ENCODE measurements at regions not wholly inside any gene's neighbourhood (a gene's known extent, or its start where the extent isn't known, plus 50 kb on each side); places are given as distances from the start of the nearest gene placed in this dataset.

GRCh38 chr6:128725271-128726233 is 157.4 kb upstream of the LAMA2 start:
- TF ChIP-seq, protein P1, sequence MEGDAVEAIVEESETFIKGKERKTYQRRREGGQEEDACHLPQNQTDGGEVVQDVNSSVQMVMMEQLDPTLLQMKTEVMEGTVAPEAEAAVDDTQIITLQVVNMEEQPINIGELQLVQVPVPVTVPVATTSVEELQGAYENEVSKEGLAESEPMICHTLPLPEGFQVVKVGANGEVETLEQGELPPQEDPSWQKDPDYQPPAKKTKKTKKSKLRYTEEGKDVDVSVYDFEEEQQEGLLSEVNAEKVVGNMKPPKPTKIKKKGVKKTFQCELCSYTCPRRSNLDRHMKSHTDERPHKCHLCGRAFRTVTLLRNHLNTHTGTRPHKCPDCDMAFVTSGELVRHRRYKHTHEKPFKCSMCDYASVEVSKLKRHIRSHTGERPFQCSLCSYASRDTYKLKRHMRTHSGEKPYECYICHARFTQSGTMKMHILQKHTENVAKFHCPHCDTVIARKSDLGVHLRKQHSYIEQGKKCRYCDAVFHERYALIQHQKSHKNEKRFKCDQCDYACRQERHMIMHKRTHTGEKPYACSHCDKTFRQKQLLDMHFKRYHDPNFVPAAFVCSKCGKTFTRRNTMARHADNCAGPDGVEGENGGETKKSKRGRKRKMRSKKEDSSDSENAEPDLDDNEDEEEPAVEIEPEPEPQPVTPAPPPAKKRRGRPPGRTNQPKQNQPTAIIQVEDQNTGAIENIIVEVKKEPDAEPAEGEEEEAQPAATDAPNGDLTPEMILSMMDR (IDR thresholded peaks at IDR 0.05): peak; percentile 72; the same call in 1 of the 2 replicates
- no peak for TF ChIP-seq POLR2AphosphoS5 (IDR thresholded peaks at IDR 0.05; ENCODE audit: low read depth, low read length)
- TF ChIP-seq, protein P2, sequence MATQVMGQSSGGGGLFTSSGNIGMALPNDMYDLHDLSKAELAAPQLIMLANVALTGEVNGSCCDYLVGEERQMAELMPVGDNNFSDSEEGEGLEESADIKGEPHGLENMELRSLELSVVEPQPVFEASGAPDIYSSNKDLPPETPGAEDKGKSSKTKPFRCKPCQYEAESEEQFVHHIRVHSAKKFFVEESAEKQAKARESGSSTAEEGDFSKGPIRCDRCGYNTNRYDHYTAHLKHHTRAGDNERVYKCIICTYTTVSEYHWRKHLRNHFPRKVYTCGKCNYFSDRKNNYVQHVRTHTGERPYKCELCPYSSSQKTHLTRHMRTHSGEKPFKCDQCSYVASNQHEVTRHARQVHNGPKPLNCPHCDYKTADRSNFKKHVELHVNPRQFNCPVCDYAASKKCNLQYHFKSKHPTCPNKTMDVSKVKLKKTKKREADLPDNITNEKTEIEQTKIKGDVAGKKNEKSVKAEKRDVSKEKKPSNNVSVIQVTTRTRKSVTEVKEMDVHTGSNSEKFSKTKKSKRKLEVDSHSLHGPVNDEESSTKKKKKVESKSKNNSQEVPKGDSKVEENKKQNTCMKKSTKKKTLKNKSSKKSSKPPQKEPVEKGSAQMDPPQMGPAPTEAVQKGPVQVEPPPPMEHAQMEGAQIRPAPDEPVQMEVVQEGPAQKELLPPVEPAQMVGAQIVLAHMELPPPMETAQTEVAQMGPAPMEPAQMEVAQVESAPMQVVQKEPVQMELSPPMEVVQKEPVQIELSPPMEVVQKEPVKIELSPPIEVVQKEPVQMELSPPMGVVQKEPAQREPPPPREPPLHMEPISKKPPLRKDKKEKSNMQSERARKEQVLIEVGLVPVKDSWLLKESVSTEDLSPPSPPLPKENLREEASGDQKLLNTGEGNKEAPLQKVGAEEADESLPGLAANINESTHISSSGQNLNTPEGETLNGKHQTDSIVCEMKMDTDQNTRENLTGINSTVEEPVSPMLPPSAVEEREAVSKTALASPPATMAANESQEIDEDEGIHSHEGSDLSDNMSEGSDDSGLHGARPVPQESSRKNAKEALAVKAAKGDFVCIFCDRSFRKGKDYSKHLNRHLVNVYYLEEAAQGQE (IDR thresholded peaks at IDR 0.05; ENCODE audit: insufficient read depth in 1 of 2, low read depth in 2 of 2, low read length in 1 of 2): no peak
- no peak for TF ChIP-seq SIN3A (IDR thresholded peaks at IDR 0.05; ENCODE audit: borderline replicate concordance, insufficient read depth, low read depth, low read length)
- no peak for TF ChIP-seq TCF7L2 (IDR thresholded peaks at IDR 0.05; ENCODE audit: low read depth, low read length)

All from Panc1 (cell line).